Activated T-cell treated with anti-CD3 and anti-CD28 coated beads, Interleukin-2, amount 50 U/mL, for 72 hours (primary cell): ENCODE measurements at regions not wholly inside any gene's neighbourhood (a gene's known extent, or its start where the extent isn't known, plus 50 kb on each side); places are given as distances from the start of the nearest gene placed in this dataset.

Experiments used
- ATAC-seq, 2 donors: fragments of 150-1000 bp; cut with Tn5 transposase; replicated peaks in 1 of 2; 2 replicates each; pipeline ENCODE4 v1.10.0; 2021; ENCODE audit warnings: moderate library complexity in 2 of 2, mild to moderate bottlenecking in 1 of 2
- DNase-seq, 2 donors: peaks; one replicate each; pipeline ENCODE4 v3.0.0; 2021 to 2022; ENCODE audit warnings: mixed read lengths in 1 of 2
- H3K27ac Mint-ChIP-seq: one replicate; pipeline ENCODE4 v1.8.0; 2022; ENCODE audit warnings: mild to moderate bottlenecking, moderate library complexity, mixed read lengths
- H3K27me3 Mint-ChIP-seq: one replicate; pipeline ENCODE4 v1.8.0; 2022; ENCODE audit warnings: low read depth, mixed read lengths
- H3K36me3 Mint-ChIP-seq, 2 donors: one replicate each; pipeline ENCODE4 v1.8.0; 2022; ENCODE audit warnings: mixed read lengths in 2 of 2, mild to moderate bottlenecking in 1 of 2; ENCODE audit not compliant: insufficient read depth in 2 of 2
- H3K4me1 Mint-ChIP-seq: one replicate; pipeline ENCODE4 v1.8.0; 2022; ENCODE audit warnings: low read depth, mixed read lengths
- H3K4me3 Mint-ChIP-seq, 2 donors: one replicate each; pipeline ENCODE4 v1.8.0; 2022; ENCODE audit warnings: mild to moderate bottlenecking in 2 of 2, mixed read lengths in 2 of 2, moderate library complexity in 2 of 2
- H3K9me3 Mint-ChIP-seq, 2 donors: one replicate each; pipeline ENCODE4 v1.8.0; 2022; ENCODE audit warnings: mixed read lengths in 2 of 2

DNA sequence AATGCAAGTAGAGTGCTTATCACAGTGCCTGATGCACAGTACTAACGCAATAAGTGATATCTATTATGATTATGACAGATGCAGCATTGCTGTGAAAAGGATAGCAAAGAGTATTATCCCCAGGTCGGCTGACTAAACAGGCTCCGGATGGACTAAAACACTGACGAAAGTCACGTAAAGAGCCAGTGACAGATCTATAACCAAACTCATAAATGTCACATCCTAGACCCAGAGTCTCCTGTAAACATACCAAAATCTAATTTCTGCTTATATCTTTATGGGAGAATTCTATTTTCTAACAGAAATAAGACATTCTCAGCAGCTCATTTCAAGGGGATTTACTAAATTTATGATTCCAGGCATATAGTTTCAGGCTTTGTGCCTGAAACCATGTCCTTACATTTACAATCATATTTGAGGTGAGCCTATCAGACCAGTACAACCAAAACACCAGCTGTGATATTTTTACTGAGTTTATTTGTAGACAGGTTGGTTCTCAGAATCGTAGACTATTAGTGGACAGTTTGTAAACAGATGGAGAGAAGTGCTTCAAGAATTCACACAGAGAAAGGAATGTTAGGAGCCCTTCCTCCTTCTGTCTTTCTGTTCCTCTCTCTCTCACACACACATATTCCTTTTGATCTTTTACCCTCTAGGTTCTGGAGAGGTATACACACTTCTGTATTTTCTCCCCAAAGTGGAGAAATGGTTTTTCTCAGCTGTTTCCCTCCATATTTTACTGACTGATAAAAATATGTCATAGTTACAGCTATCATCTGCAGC, 52.4 kb upstream of the WDR26 start:
- Mint-ChIP-seq H3K4me3 (no peak overlapping the region), H3K9me3 (no peaks in the 10 kb centered on the region), H3K36me3 (no peaks in the 10 kb centered on the region), H3K27ac (no peak overlapping the region), H3K27me3 (no peaks in the 10 kb centered on the region), H3K4me1 (peaks cover 11% of the 10 kb centered on the region)
- ATAC-seq = no peak
- no peak for DNase-seq

- DNase-seq (no peak), ATAC-seq (peak; percentile 47 to 49)
- peaks cover 11% of the 10 kb centered on the region for H3K4me1 Mint-ChIP-seq
- no peaks in the 10 kb centered on the region for H3K27me3 Mint-ChIP-seq
- H3K9me3 Mint-ChIP-seq = no peaks in the 10 kb centered on the region
- no peaks in the 10 kb centered on the region for H3K36me3 Mint-ChIP-seq
- peak overlapping the region; percentile 26 for H3K27ac Mint-ChIP-seq
- peak overlapping the region in 1 of 2 donors; percentile 28 for H3K4me3 Mint-ChIP-seq
Observed at GRCh38 chr1:224488806-224489499, 54.4 kb upstream of the WDR26 start.

DNA sequence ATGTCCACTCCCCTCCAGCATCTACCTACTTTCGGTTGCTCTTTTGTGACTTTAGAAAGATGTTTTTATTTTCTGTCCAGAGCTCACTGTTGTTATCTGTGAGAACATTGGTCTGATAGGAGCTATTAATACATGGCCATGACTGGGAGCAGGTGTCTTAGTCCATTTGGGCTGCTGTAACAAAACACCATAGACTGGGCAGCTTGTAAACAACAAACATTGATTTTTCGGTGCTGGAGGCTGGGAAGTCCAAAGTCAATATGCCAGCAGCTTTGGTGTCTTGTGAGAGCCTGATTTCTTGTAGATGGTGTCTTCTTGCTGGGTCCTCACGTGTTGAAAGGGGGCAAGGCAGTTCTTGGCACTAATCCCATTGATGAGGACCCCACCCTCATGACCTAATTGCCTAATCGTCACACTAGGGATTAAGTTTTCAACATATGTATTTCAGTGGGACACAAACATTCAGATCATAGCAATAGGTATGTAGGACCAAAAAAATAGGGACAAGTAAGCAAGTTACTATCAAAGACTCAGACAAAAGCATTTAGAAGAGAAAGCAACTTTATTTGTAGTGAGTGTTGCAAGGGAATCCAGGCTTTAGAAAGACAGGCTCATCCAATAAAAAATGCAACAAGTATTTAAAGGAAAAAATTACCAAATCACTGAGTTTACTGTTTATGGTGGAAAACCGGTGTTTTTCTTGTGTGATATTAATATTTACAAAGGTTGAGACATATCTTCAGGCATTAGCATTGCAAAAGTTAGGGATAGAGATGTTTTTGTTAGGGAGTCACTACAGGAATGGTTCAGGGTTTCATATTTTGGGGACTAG, 55.2 kb upstream of the WDR26 start:
- Mint-ChIP-seq H3K36me3 (no peaks in the 10 kb centered on the region), H3K4me3 (peak overlapping the region in 1 of 2 donors; percentile 23), H3K9me3 (no peaks in the 10 kb centered on the region), H3K27me3 (no peaks in the 10 kb centered on the region), H3K4me1 (peaks cover 11% of the 10 kb centered on the region), H3K27ac (no peak overlapping the region)
- ATAC-seq = no peak
- DNase-seq = no peak

- Mint-ChIP-seq H3K4me3 (no peak overlapping the region), H3K27me3 (no peaks in the 10 kb centered on the region), H3K4me1 (peaks cover 15% of the 10 kb centered on the region), H3K9me3 (no peaks in the 10 kb centered on the region), H3K27ac (no peak overlapping the region), H3K36me3 (peaks cover 0 to 3% of the 10 kb centered on the region in 2 donors)
- DNase-seq (no peak), ATAC-seq (no peak)
Observed at GRCh38 chr1:224490549-224491537, 56.2 kb upstream of the WDR26 start.

- ATAC-seq (no peak), DNase-seq (no peak)
- Mint-ChIP-seq H3K36me3 (peaks cover 4 to 8% of the 10 kb centered on the region in 2 donors), H3K9me3 (peaks cover under 1 to 4% of the 10 kb centered on the region in 2 donors), H3K4me3 (no peak overlapping the region), H3K4me1 (peaks cover 21% of the 10 kb centered on the region), H3K27me3 (no peaks in the 10 kb centered on the region), H3K27ac (no peak overlapping the region)
Observed at GRCh38 chr1:224492015-224492414, 57.4 kb upstream of the WDR26 start.

GRCh38 chr1:224492632-224493031, 58.0 kb upstream of the WDR26 start:
- ATAC-seq = no peak
- DNase-seq = no peak
- peaks cover 27% of the 10 kb centered on the region for H3K4me1 Mint-ChIP-seq
- no peak overlapping the region for H3K4me3 Mint-ChIP-seq
- peaks cover 5 to 9% of the 10 kb centered on the region in 2 donors for H3K36me3 Mint-ChIP-seq
- no peak overlapping the region for H3K27ac Mint-ChIP-seq
- peaks cover 2 to 5% of the 10 kb centered on the region in 2 donors for H3K9me3 Mint-ChIP-seq
- no peaks in the 10 kb centered on the region for H3K27me3 Mint-ChIP-seq

- no peak overlapping the region for H3K4me3 Mint-ChIP-seq
- peaks cover 5 to 11% of the 10 kb centered on the region in 2 donors for H3K36me3 Mint-ChIP-seq
- H3K27me3 Mint-ChIP-seq = no peaks in the 10 kb centered on the region
- DNase-seq (no peak), ATAC-seq (no peak)
- H3K9me3 Mint-ChIP-seq = peaks cover 3 to 5% of the 10 kb centered on the region in 2 donors
- peaks cover 33% of the 10 kb centered on the region for H3K4me1 Mint-ChIP-seq
- H3K27ac Mint-ChIP-seq = no peak overlapping the region
Observed at GRCh38 chr1:224493269-224493668, 58.7 kb upstream of the WDR26 start.

DNA sequence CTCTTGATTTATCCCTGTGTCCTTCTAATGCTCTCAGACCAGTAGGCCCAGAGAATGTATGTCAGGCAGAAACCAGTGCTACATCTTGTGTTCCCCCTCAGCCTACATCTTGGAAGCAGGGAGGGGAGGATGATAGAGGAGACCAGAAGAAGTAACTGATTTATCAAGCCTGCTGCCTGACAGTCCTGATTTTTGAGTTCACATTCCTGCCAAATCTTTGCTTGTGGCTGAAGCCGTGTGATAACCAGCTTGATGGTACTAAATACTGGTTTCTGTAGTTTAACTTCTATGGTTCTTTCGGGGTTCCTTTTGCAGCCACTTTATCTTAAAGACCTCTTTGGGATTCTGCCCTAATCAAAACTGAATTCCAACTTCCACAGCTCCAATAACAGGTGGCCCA, 59.7 kb upstream of the WDR26 start:
- Mint-ChIP-seq H3K27me3 (no peaks in the 10 kb centered on the region), H3K4me3 (no peak overlapping the region), H3K27ac (no peak overlapping the region), H3K4me1 (peaks cover 36% of the 10 kb centered on the region), H3K9me3 (peaks cover 3 to 5% of the 10 kb centered on the region in 2 donors), H3K36me3 (peaks cover 5 to 11% of the 10 kb centered on the region in 2 donors)
- DNase-seq = no peak
- ATAC-seq = no peak

- Mint-ChIP-seq H3K4me3 (no peak overlapping the region), H3K27me3 (no peaks in the 10 kb centered on the region)
Observed at GRCh38 chr1:224495866-224496265, 61.3 kb upstream of the WDR26 start.

DNA sequence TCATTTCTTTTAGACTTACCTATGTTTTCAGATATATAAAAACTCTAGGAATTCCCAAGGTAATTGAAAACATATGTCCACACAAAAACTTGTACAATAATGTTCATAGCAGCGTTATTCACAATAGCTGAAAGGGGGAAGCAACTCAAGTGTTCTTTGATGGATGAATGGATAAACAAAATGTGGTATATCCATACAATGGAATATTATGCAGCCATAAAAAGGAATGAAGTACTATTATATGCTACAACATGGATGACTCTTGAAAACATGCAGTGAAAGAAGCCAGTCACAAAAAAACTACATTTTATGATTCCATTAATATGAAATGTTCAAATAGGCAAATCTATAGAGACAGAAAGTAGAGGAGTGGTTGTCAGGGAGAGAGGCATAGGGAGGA, 62.2 kb upstream of the WDR26 start:
- no peak for ATAC-seq

More at GRCh38 chr1:224495866-224496265, 61.3 kb upstream of the WDR26 start:
- no peak for ATAC-seq
- DNase-seq = no peak
- Mint-ChIP-seq H3K9me3 (peaks cover 3 to 5% of the 10 kb centered on the region in 2 donors), H3K4me1 (peaks cover 44% of the 10 kb centered on the region), H3K27ac (no peak overlapping the region), H3K36me3 (peaks cover 5 to 11% of the 10 kb centered on the region in 2 donors)

GRCh38 chr1:224497714-224498573, 63.3 kb upstream of the WDR26 start:
- H3K36me3 Mint-ChIP-seq = peaks cover 5 to 11% of the 10 kb centered on the region in 2 donors
- H3K4me1 Mint-ChIP-seq = peaks cover 58% of the 10 kb centered on the region
- peak overlapping the region; percentile 66 to 91 for H3K4me3 Mint-ChIP-seq
- DNase-seq (peak; percentile 78 to 85), ATAC-seq (peak; percentile 97 to 98)
- H3K9me3 Mint-ChIP-seq = peaks cover 3 to 5% of the 10 kb centered on the region in 2 donors
- no peaks in the 10 kb centered on the region for H3K27me3 Mint-ChIP-seq
- peak overlapping the region; percentile 86 for H3K27ac Mint-ChIP-seq

More for the DNA sequence above, 62.2 kb upstream of the WDR26 start:
- Mint-ChIP-seq H3K4me1 (peaks cover 49% of the 10 kb centered on the region), H3K27me3 (no peaks in the 10 kb centered on the region), H3K9me3 (peaks cover 3 to 5% of the 10 kb centered on the region in 2 donors), H3K27ac (peak overlapping the region; percentile 39), H3K4me3 (peak overlapping the region in 1 of 2 donors; percentile 23), H3K36me3 (peaks cover 5 to 11% of the 10 kb centered on the region in 2 donors)
- DNase-seq = no peak
